OCI-LY7 (cell line): ENCODE measurements at regions not wholly inside any gene's neighbourhood (a gene's known extent, or its start where the extent isn't known, plus 50 kb on each side); places are given as distances from the start of the nearest gene placed in this dataset.

Experiments
- BruUV-seq: library from RNA; stranded (reverse); fragments of 400-500 nt; replicated peaks from 2 replicates; lab custom pipeline; 2021; lab: Mats Ljungman, UMichigan
- CTCF ChIA-PET: fragments of 300-600 bp; sonication (Branson Sonifier 250); formaldehyde crosslinking; loops from one replicate; lab custom pipeline; 2022; ENCODE audit warnings: antibody characterized with exemption; ENCODE audit not compliant: unreplicated experiment; lab: Charles Lee
- POLR2A ChIA-PET: fragments of 300-600 bp; sonication (Branson Sonifier 250); formaldehyde crosslinking; loops from one replicate; lab custom pipeline; 2022; ENCODE audit warnings: antibody characterized with exemption; lab: Charles Lee
- DNase-seq: peaks from one replicate; pipeline ENCODE4 v3.0.0-alpha.2; 2015; ENCODE audit warnings: low spot score
- H2AFZ ChIP-seq: fragments of 200-600 bp; sonication (generic), shearing (Covaris generic); 2 replicates; pipeline ENCODE4 v1.6.1; 2014; ENCODE audit warnings: mild to moderate bottlenecking, antibody characterized with exemption, low read length, moderate library complexity
- H3K27ac ChIP-seq: fragments of 200-600 bp; sonication (generic); 2 replicates; pipeline ENCODE4 v1.5.1; 2014; ENCODE audit warnings: mixed run types, low read depth, mild to moderate bottlenecking, moderate library complexity, low read length, inconsistent platforms; ENCODE audit not compliant: poor library complexity, severe bottlenecking
- H3K36me3 ChIP-seq: fragments of 200-600 bp; sonication (generic); 2 replicates; pipeline ENCODE4 v1.6.1; 2014; ENCODE audit warnings: mild to moderate bottlenecking, antibody characterized with exemption, low read length, moderate library complexity, mixed read lengths; ENCODE audit not compliant: insufficient read depth
- H3K4me1 ChIP-seq: fragments of 200-600 bp; sonication (generic); 2 replicates; pipeline ENCODE4 v1.5.1; 2014; ENCODE audit warnings: mild to moderate bottlenecking, low read length; ENCODE audit not compliant: insufficient read depth, poor library complexity, severe bottlenecking
- H3K4me2 ChIP-seq: fragments of 200-600 bp; sonication (generic); 2 replicates; pipeline ENCODE4 v1.6.1; 2014; ENCODE audit warnings: mild to moderate bottlenecking, low read length
- H3K4me3 ChIP-seq: fragments of 200-600 bp; sonication (generic); 2 replicates; pipeline ENCODE4 v1.5.1; 2014; ENCODE audit warnings: mild to moderate bottlenecking, low read depth, low read length; ENCODE audit not compliant: poor library complexity, severe bottlenecking
- H3K79me2 ChIP-seq: fragments of 200-600 bp; sonication (generic); 2 replicates; pipeline ENCODE4 v1.6.1; 2016; ENCODE audit warnings: low read depth, mild to moderate bottlenecking, low read length, moderate library complexity, mixed read lengths; ENCODE audit not compliant: insufficient read depth
- H3K9me2 ChIP-seq: fragments of 200-600 bp; sonication (generic); 2 replicates; pipeline ENCODE4 v1.6.1; 2016; ENCODE audit warnings: mild to moderate bottlenecking, low read length, mixed read lengths; ENCODE audit not compliant: insufficient read depth
- H3K9me3 ChIP-seq: fragments of 200-600 bp; sonication (generic); 2 replicates; pipeline ENCODE4 v1.6.1; 2014; ENCODE audit warnings: mild to moderate bottlenecking, mixed run types, low read length, mixed read lengths
- H4K20me1 ChIP-seq: fragments of 200-600 bp; sonication (generic); 2 replicates; pipeline ENCODE4 v1.6.1; 2014; ENCODE audit warnings: mild to moderate bottlenecking, antibody characterized with exemption, low read length, moderate library complexity, mixed read lengths; ENCODE audit not compliant: insufficient read depth
- CTCF ChIP-seq: fragments of 200-600 bp; sonication (generic); conservative IDR thresholded peaks from 2 replicates; pipeline ENCODE4 v1.5.1; 2014; ENCODE audit warnings: mild to moderate bottlenecking, antibody characterized with exemption, low read length, moderate library complexity, mixed read lengths
- EZH2phosphoT487 ChIP-seq: fragments of 200-600 bp; sonication (generic); IDR thresholded peaks from 2 replicates; pipeline ENCODE4 v1.6.1; 2018; ENCODE audit warnings: low read depth, borderline replicate concordance, mild to moderate bottlenecking, mixed run types, antibody characterized with exemption, low read length, moderate library complexity, mixed read lengths
- intact Hi-C: fragments of 100-400 bp; cut with micrococcal nuclease; formaldehyde crosslinking; loops from one replicate; pipeline ENCODE4 v1.10.0; 2022; ENCODE audit not compliant: unreplicated experiment

GRCh38 chr3:118618247-118619040, 416.2 kb downstream of the IGSF11 start:
- H3K4me3 ChIP-seq: no peak overlapping the region
- no peaks in the 10 kb centered on the region for H3K4me1 ChIP-seq
- no peaks in the 10 kb centered on the region for H3K36me3 ChIP-seq
- CTCF ChIA-PET: no interaction called here
- no peaks in the 10 kb centered on the region for H3K9me2 ChIP-seq
- H3K27ac ChIP-seq: no peak overlapping the region
- DNase-seq: no peak
- POLR2A ChIA-PET: no interaction called here
- no peak overlapping the region for H3K4me2 ChIP-seq
- no TSS peak for BruUV-seq
- no peaks in the 10 kb centered on the region for H4K20me1 ChIP-seq
- H3K9me3 ChIP-seq: no peaks in the 10 kb centered on the region
- TF ChIP-seq CTCF (no peak), EZH2phosphoT487 (no peak)
- intact Hi-C loops: no loop called here
- H2AFZ ChIP-seq: no peak overlapping the region
- no peaks in the 10 kb centered on the region for H3K79me2 ChIP-seq

- intact Hi-C loops: no loop called here
- no peak overlapping the region for H3K4me2 ChIP-seq
- no peak for DNase-seq
Observed at GRCh38 chr3:118626453-118626852, 408.2 kb downstream of the IGSF11 start.

More at GRCh38 chr3:118626453-118626852, 408.2 kb downstream of the IGSF11 start:
- H3K27ac ChIP-seq: no peak overlapping the region
- POLR2A ChIA-PET: interaction anchor here (0.7 to 0.8 kb wide), 2 partner anchors 10 to 15 kb away, joined by 3 to 5 read pairs; no protein-coding TSS in a partner anchor
- H3K4me1 ChIP-seq: no peaks in the 10 kb centered on the region
- no peaks in the 10 kb centered on the region for H3K9me2 ChIP-seq
- H3K4me3 ChIP-seq: no peak overlapping the region
- no peak for TF ChIP-seq EZH2phosphoT487
- TF ChIP-seq CTCF: no peak
- H3K36me3 ChIP-seq: no peaks in the 10 kb centered on the region
- CTCF ChIA-PET: no interaction called here
- no peaks in the 10 kb centered on the region for H4K20me1 ChIP-seq
- no peak overlapping the region for H2AFZ ChIP-seq
- H3K79me2 ChIP-seq: no peaks in the 10 kb centered on the region
- no TSS peak for BruUV-seq
- H3K9me3 ChIP-seq: no peaks in the 10 kb centered on the region
